Kidney (tissue), 13 donors: ENCODE measurements at regions not wholly inside any gene's neighbourhood (a gene's known extent, or its start where the extent isn't known, plus 50 kb on each side); places are given as distances from the start of the nearest gene placed in this dataset.

ENCODE experiments used
- DNase-seq, 5 donors: peaks; one replicate each; pipeline ENCODE4 v3.0.0-alpha.2; 2013 to 2020
- FAIRE-seq: peaks from 2 replicates; lab custom pipeline; 2012; peaks lifted over from hg19 to GRCh38; lab: Jason Lieb, UNC
- H3K27ac ChIP-seq, 2 donors: one replicate each; pipeline ENCODE4 v1.7.0; 2013; ENCODE audit warnings: low read depth in 2 of 2, low read length in 2 of 2, inconsistent platforms in 1 of 2
- H3K27me3 ChIP-seq: one replicate; pipeline ENCODE4 v1.7.1; 2013; ENCODE audit warnings: low read length, inconsistent platforms; ENCODE audit not compliant: control insufficient read depth, insufficient read depth
- H3K36me3 ChIP-seq, 3 donors: one replicate each; pipeline versions ENCODE4 v1.7.0 to v1.7.1; 2013; ENCODE audit warnings: low read length in 3 of 3, control low read depth in 1 of 3, inconsistent platforms in 1 of 3; ENCODE audit not compliant: insufficient read depth in 3 of 3, control insufficient read depth in 2 of 3
- H3K4me1 ChIP-seq, 3 donors: one replicate each; pipeline versions ENCODE4 v1.7.0 to v1.7.1; 2013; ENCODE audit warnings: low read length in 3 of 3, inconsistent platforms in 1 of 3, low read depth in 1 of 3; ENCODE audit not compliant: control insufficient read depth in 2 of 3, insufficient read depth in 2 of 3
- H3K4me3 ChIP-seq, 3 donors: one replicate each; pipeline versions ENCODE4 v1.7.0 to v1.8.1; 2013; ENCODE audit warnings: low read length in 3 of 3, control low read depth in 1 of 3, inconsistent platforms in 1 of 3
- H3K9ac ChIP-seq, 3 donors: one replicate each; pipeline versions ENCODE4 v1.7.0 to v1.7.1; 2013; ENCODE audit warnings: low read length in 3 of 3, control low read depth in 1 of 3, inconsistent platforms in 1 of 3
- H3K9me3 ChIP-seq, 3 donors: one replicate each; pipeline versions ENCODE4 v1.7.0 to v1.7.1; 2013; ENCODE audit warnings: low read length in 3 of 3, control low read depth in 1 of 3, inconsistent platforms in 1 of 3; ENCODE audit not compliant: control insufficient read depth in 2 of 3, insufficient read depth in 1 of 3
- intact Hi-C: fragments of 100-400 bp; cut with DNase I; formaldehyde crosslinking; loops from one replicate; pipeline ENCODE4 v1.11.1; 2022
- TF ChIP-seq, protein P1 (sequence below): IDR thresholded peaks from 3 replicates; pipeline ENCODE4 v1.5.1; 2012; ENCODE audit warnings: mild to moderate bottlenecking, moderate library complexity, borderline replicate concordance; ENCODE audit not compliant: insufficient read depth; ENCODE audit errors: extremely low read depth
- donor health status: control.
- donor health status: control.
- donor health status: control.
- donor health status: control.
- donor health status: control.
- donor health status: DM: yes; HTN: yes; CAD: no.
- donor health status: Normal renal cell carcinoma (clear cell type).

DNA sequence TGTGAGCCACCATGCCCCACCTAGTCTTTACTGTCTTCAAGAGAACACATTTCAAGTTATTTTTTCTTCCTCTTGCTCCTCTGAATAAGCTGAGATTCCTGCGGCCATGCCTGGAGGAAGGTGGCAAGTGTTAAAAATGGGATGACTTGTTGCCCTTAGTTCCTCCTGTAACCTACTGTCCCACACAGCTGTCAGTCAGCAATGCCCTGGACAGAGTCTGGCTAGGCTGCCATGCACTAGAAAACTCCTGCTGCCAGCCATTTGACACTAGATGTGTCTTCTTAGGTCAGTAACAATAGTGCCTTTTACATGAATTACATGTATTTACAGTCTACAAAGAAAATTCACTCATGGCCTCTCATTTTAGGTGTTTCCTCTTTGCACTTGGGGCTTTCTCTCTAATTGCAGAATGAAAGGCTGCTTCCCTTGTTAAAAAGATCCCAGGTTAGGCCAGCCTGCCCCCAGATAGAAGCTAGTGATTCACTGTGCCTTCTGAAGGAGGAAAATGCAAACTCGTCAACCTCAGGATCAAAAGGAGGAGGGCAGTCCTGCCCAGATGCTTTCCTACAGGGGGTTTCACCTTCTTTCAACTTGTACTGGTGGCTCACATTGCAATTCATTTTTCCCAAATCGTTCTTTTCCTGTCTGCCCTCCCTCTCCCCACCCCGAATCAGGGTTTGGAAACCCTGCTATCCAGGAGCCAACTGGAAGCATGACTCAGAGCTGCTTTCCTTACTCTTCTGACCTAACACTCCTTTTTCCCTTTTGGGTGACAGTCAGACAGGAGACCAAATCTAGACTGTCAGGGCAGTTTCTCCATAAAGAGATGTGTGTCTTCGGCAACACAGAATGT lies 136.6 kb downstream of the SPAG6 start:
- intact Hi-C loops, result no loop called here
- Histone ChIP-seq H3K27me3 (no peaks in the 10 kb centered on the region), H3K9me3 (no peaks in the 10 kb centered on the region), H3K27ac (no peak overlapping the region), H3K4me3 (no peak overlapping the region), H3K4me1 (no peaks in the 10 kb centered on the region), H3K9ac (no peak overlapping the region), H3K36me3 (no peaks in the 10 kb centered on the region)
- no peak for DNase-seq
- no peak for FAIRE-seq
- TF ChIP-seq, protein P1, sequence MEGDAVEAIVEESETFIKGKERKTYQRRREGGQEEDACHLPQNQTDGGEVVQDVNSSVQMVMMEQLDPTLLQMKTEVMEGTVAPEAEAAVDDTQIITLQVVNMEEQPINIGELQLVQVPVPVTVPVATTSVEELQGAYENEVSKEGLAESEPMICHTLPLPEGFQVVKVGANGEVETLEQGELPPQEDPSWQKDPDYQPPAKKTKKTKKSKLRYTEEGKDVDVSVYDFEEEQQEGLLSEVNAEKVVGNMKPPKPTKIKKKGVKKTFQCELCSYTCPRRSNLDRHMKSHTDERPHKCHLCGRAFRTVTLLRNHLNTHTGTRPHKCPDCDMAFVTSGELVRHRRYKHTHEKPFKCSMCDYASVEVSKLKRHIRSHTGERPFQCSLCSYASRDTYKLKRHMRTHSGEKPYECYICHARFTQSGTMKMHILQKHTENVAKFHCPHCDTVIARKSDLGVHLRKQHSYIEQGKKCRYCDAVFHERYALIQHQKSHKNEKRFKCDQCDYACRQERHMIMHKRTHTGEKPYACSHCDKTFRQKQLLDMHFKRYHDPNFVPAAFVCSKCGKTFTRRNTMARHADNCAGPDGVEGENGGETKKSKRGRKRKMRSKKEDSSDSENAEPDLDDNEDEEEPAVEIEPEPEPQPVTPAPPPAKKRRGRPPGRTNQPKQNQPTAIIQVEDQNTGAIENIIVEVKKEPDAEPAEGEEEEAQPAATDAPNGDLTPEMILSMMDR, result no peak

DNA sequence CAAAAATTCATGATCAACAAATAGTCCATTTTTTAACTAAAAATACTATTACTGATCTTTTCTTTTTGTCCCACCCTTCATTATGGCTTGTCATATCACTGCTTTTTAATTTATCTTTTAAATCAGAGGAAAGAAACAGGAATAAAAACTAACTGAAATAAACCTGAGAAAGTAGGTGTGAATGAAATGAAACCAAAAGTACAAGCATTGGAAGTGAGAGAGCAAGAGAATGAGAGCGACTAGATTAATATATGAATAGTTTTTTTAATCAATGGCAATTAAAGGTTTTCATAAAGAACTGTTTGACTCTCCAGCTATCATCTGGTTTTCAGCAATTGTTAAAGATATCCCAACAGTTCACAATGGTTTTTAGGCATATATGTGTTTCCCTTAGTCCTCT lies 137.8 kb downstream of the SPAG6 start:
- Histone ChIP-seq H3K36me3 (no peaks in the 10 kb centered on the region), H3K9ac (no peak overlapping the region), H3K4me3 (no peak overlapping the region), H3K4me1 (no peaks in the 10 kb centered on the region), H3K9me3 (no peaks in the 10 kb centered on the region), H3K27ac (no peak overlapping the region), H3K27me3 (no peaks in the 10 kb centered on the region)
- DNase-seq (no peak), FAIRE-seq (no peak)
- TF ChIP-seq, protein P1, result no peak
- intact Hi-C loops, result no loop called here
